HG02571 (cell line): ENCODE measurements at regions not wholly inside any gene's neighbourhood (a gene's known extent, or its start where the extent isn't known, plus 50 kb on each side); places are given as distances from the start of the nearest gene placed in this dataset.

ENCODE experiments used
- ATAC-seq: cut with Tn5 transposase; IDR thresholded peaks from one replicate; pipeline ENCODE4 v1.9.1; 2021; ENCODE audit warnings: mild to moderate bottlenecking, moderate library complexity; ENCODE audit not compliant: unreplicated experiment

GRCh38 chr20:39623584-39624234 is 661.6 kb downstream of the DHX35 start:
- ATAC-seq = no peak

- no peak for ATAC-seq
Observed at GRCh38 chr20:39619271-39619785, 657.2 kb downstream of the DHX35 start.

GRCh38 chr20:39611901-39612300 is 649.8 kb downstream of the DHX35 start:
- no peak for ATAC-seq

- no peak for ATAC-seq
Observed at GRCh38 chr20:39607141-39607540, 645.0 kb downstream of the DHX35 start.

GRCh38 chr20:39605908-39606307 is 643.8 kb downstream of the DHX35 start:
- no peak for ATAC-seq

GRCh38 chr20:39605361-39605760 is 643.2 kb downstream of the DHX35 start:
- no peak for ATAC-seq

GRCh38 chr20:39603219-39603618 is 641.1 kb downstream of the DHX35 start:
- ATAC-seq = no peak

- no peak for ATAC-seq
Observed at GRCh38 chr20:39602649-39603048, 640.5 kb downstream of the DHX35 start.

- no peak for ATAC-seq
Observed at GRCh38 chr20:39600871-39601270, 638.7 kb downstream of the DHX35 start.

- ATAC-seq = no peak
Observed at GRCh38 chr20:39600156-39600555, 638.0 kb downstream of the DHX35 start.

GRCh38 chr20:39596554-39596953 is 634.4 kb downstream of the DHX35 start:
- no peak for ATAC-seq

GRCh38 chr20:39592371-39592770 is 630.2 kb downstream of the DHX35 start:
- no peak for ATAC-seq

- no peak for ATAC-seq
Observed at GRCh38 chr20:39588148-39588757, 626.1 kb downstream of the DHX35 start.

GRCh38 chr20:39581034-39581433 is 618.9 kb downstream of the DHX35 start:
- ATAC-seq = no peak

GRCh38 chr20:39576771-39577170 is 614.6 kb downstream of the DHX35 start:
- ATAC-seq = no peak

GRCh38 chr20:39574061-39574460 is 611.9 kb downstream of the DHX35 start:
- no peak for ATAC-seq

- no peak for ATAC-seq
Observed at GRCh38 chr20:39571171-39571570, 609.0 kb downstream of the DHX35 start.

GRCh38 chr20:39568109-39568508 is 606.0 kb downstream of the DHX35 start:
- ATAC-seq = peak; percentile 55

GRCh38 chr20:39563349-39563748 is 601.2 kb downstream of the DHX35 start:
- no peak for ATAC-seq

- no peak for ATAC-seq
Observed at GRCh38 chr20:39554341-39554740, 592.2 kb downstream of the DHX35 start.

- no peak for ATAC-seq
Observed at GRCh38 chr20:39553120-39553519, 591.0 kb downstream of the DHX35 start.

GRCh38 chr20:39549733-39550132 is 587.6 kb downstream of the DHX35 start:
- no peak for ATAC-seq
